ENCODE measurements at regions not wholly inside any gene's neighbourhood (a gene's known extent, or its start where the extent isn't known, plus 50 kb on each side); places are given as distances from the start of the nearest gene placed in this dataset.

- H3K4me3 ChIP-seq (ENCODE audit: low read depth, low read length), result no peak overlapping the region
- no peak for DNase-seq (ENCODE audit: low read depth)
- TF ChIP-seq, protein P1, sequence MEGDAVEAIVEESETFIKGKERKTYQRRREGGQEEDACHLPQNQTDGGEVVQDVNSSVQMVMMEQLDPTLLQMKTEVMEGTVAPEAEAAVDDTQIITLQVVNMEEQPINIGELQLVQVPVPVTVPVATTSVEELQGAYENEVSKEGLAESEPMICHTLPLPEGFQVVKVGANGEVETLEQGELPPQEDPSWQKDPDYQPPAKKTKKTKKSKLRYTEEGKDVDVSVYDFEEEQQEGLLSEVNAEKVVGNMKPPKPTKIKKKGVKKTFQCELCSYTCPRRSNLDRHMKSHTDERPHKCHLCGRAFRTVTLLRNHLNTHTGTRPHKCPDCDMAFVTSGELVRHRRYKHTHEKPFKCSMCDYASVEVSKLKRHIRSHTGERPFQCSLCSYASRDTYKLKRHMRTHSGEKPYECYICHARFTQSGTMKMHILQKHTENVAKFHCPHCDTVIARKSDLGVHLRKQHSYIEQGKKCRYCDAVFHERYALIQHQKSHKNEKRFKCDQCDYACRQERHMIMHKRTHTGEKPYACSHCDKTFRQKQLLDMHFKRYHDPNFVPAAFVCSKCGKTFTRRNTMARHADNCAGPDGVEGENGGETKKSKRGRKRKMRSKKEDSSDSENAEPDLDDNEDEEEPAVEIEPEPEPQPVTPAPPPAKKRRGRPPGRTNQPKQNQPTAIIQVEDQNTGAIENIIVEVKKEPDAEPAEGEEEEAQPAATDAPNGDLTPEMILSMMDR (IDR thresholded peaks at IDR 0.05; ENCODE audit: low read depth, low read length, missing control alignments), result no peak
Measured at GRCh38 chr7:136205956-136206355, 228.8 kb upstream of the MTPN start.

GRCh38 chr7:136198168-136198567, 221.0 kb upstream of the MTPN start:
- TF ChIP-seq, protein P1 (IDR thresholded peaks at IDR 0.05; ENCODE audit: low read depth, low read length, missing control alignments), result no peak
- DNase-seq (ENCODE audit: low read depth), result no peak
- no peak overlapping the region for H3K4me3 ChIP-seq (ENCODE audit: low read depth, low read length)

- no peak overlapping the region for H3K4me3 ChIP-seq (ENCODE audit: low read depth, low read length)
- TF ChIP-seq, protein P1 (IDR thresholded peaks at IDR 0.05; ENCODE audit: low read depth, low read length, missing control alignments), result no peak
- DNase-seq (ENCODE audit: low read depth), result no peak
Measured at GRCh38 chr7:136194878-136195277, 217.7 kb upstream of the MTPN start.

DNA sequence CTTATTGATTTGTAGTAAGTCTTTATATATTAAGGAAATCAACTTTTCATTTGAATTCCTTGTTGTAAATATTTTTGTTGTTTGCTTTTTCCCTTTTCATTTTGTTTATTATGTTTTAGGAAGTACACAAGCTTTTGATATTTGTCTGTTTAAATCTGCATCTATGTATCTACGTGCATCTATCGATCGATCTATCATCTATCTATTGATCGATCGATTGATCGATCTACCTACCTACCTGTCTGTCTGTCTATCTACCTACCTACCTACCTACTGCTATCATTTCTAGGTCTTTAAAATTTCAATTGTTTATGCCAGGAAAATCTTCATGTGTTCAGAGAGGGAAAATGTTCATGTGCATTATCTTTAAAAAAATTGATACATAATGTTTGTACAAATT, 216.8 kb upstream of the MTPN start:
- TF ChIP-seq, protein P1 (IDR thresholded peaks at IDR 0.05; ENCODE audit: low read depth, low read length, missing control alignments), result no peak
- no peak for DNase-seq (ENCODE audit: low read depth)
- H3K4me3 ChIP-seq (ENCODE audit: low read depth, low read length), result no peak overlapping the region

GRCh38 chr7:136189506-136189998, 212.4 kb upstream of the MTPN start:
- TF ChIP-seq, protein P1 (IDR thresholded peaks at IDR 0.05; ENCODE audit: low read depth, low read length, missing control alignments), result no peak
- H3K4me3 ChIP-seq (ENCODE audit: low read depth, low read length), result no peak overlapping the region
- DNase-seq (ENCODE audit: low read depth), result no peak

- no peak for DNase-seq (ENCODE audit: low read depth)
- H3K4me3 ChIP-seq (ENCODE audit: low read depth, low read length), result no peak overlapping the region
- TF ChIP-seq, protein P1 (IDR thresholded peaks at IDR 0.05; ENCODE audit: low read depth, low read length, missing control alignments), result no peak
Measured at GRCh38 chr7:136186281-136186680, 209.1 kb upstream of the MTPN start.

GRCh38 chr7:136184719-136185118, 207.6 kb upstream of the MTPN start:
- TF ChIP-seq, protein P1 (IDR thresholded peaks at IDR 0.05; ENCODE audit: low read depth, low read length, missing control alignments), result no peak
- no peak overlapping the region for H3K4me3 ChIP-seq (ENCODE audit: low read depth, low read length)
- DNase-seq (ENCODE audit: low read depth), result no peak

Measured in GM12864 (cell line).